ENCODE measurements at regions not wholly inside any gene's neighbourhood (a gene's known extent, or its start where the extent isn't known, plus 50 kb on each side); places are given as distances from the start of the nearest gene placed in this dataset.

DNA sequence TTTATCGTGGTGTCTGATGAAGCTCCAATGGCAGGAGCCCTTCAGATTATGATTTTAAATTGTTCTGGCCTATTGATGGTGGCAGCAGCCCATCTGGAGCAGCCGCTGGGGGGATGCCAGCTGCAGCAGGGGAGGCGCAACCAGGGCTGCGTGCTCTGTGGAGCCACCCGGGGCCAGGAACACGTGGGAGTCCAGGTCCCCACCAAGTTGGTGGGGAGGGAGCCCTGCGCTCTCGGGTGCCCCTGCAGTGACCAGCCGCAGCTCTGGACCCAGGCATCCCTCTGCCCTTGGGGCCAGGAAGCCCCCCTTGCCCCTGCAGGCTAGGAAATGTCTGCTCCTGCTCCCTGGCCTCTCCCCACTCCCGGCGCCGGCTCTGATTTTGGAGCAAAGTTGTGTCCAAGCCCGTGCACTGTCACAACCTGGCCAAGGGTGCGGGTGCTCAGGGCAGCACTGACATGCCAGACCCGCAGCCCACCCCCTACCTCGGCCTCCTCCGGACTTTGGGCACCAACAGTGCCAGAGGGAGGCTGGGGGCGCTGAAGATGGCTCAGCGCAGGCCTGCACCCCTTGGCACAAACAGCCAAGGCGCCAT is 147.2 kb upstream of the ADO start:
- no peak for TF ChIP-seq FOXM1 (IDR thresholded peaks at IDR 0.05; ENCODE audit: borderline replicate concordance)
- TF ChIP-seq, protein P1, sequence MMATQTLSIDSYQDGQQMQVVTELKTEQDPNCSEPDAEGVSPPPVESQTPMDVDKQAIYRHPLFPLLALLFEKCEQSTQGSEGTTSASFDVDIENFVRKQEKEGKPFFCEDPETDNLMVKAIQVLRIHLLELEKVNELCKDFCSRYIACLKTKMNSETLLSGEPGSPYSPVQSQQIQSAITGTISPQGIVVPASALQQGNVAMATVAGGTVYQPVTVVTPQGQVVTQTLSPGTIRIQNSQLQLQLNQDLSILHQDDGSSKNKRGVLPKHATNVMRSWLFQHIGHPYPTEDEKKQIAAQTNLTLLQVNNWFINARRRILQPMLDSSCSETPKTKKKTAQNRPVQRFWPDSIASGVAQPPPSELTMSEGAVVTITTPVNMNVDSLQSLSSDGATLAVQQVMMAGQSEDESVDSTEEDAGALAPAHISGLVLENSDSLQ (IDR thresholded peaks at IDR 0.05) = no peak
- no peak for TF ChIP-seq FOXK2 (IDR thresholded peaks at IDR 0.05)
- TF ChIP-seq FOXA1 (IDR thresholded peaks at IDR 0.05) = no peak
- TF ChIP-seq TARDBP (IDR thresholded peaks at IDR 0.05) = no peak
- no peak for TF ChIP-seq BHLHE40 (IDR thresholded peaks at IDR 0.05; ENCODE audit: borderline replicate concordance)
- no peak for TF ChIP-seq HDGF (IDR thresholded peaks at IDR 0.05; ENCODE audit: borderline replicate concordance)
- TF ChIP-seq ZNF384 (IDR thresholded peaks at IDR 0.05) = no peak
- no peak for TF ChIP-seq SP1 (IDR thresholded peaks at IDR 0.05)
- no peak for TF ChIP-seq ELF4 (IDR thresholded peaks at IDR 0.05)
- TF ChIP-seq ARNT (IDR thresholded peaks at IDR 0.05) = no peak
- TF ChIP-seq SUZ12 (IDR thresholded peaks at IDR 0.05) = no peak
